ENCODE measurements at regions not wholly inside any gene's neighbourhood (a gene's known extent, or its start where the extent isn't known, plus 50 kb on each side); places are given as distances from the start of the nearest gene placed in this dataset.

DNA sequence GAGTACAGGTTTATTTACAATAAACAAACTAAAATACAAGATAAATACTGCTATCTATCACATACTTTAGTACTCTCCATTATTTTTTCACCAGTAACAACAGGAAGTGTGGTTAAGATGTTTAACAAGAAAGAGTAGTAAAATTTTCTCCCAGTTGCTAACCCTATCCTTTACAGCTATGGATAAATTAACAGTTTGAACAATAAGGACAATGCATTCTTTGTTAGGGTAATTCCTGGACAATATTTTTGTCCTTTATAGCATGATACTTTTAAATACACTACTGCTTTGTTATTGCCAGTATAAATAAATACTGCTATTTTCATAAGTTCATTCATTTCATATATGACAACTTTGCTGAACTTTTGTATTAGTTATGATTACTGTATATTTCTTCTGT, 630.2 kb upstream of the ATXN8OS start:
- ATAC-seq (no peak), DNase-seq (no peak)
- H3K27ac ChIP-seq, result no peak overlapping the region
- peaks cover 0 to 8% (median 0%) of the 10 kb centered on the region in 12 donors for H3K9me3 ChIP-seq
- H3K36me3 ChIP-seq, result no peaks in the 10 kb centered on the region
- no peak overlapping the region for H3K4me3 ChIP-seq
- no peak for TF ChIP-seq POLR2A (IDR thresholded peaks at IDR 0.05)
- TF ChIP-seq, protein P1, sequence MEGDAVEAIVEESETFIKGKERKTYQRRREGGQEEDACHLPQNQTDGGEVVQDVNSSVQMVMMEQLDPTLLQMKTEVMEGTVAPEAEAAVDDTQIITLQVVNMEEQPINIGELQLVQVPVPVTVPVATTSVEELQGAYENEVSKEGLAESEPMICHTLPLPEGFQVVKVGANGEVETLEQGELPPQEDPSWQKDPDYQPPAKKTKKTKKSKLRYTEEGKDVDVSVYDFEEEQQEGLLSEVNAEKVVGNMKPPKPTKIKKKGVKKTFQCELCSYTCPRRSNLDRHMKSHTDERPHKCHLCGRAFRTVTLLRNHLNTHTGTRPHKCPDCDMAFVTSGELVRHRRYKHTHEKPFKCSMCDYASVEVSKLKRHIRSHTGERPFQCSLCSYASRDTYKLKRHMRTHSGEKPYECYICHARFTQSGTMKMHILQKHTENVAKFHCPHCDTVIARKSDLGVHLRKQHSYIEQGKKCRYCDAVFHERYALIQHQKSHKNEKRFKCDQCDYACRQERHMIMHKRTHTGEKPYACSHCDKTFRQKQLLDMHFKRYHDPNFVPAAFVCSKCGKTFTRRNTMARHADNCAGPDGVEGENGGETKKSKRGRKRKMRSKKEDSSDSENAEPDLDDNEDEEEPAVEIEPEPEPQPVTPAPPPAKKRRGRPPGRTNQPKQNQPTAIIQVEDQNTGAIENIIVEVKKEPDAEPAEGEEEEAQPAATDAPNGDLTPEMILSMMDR (IDR thresholded peaks at IDR 0.05), result no peak
- no peaks in the 10 kb centered on the region for H3K27me3 ChIP-seq
- intact Hi-C loops (cut with DNase I), result no loop called here
- H3K4me1 ChIP-seq, result no peaks in the 10 kb centered on the region

DNA sequence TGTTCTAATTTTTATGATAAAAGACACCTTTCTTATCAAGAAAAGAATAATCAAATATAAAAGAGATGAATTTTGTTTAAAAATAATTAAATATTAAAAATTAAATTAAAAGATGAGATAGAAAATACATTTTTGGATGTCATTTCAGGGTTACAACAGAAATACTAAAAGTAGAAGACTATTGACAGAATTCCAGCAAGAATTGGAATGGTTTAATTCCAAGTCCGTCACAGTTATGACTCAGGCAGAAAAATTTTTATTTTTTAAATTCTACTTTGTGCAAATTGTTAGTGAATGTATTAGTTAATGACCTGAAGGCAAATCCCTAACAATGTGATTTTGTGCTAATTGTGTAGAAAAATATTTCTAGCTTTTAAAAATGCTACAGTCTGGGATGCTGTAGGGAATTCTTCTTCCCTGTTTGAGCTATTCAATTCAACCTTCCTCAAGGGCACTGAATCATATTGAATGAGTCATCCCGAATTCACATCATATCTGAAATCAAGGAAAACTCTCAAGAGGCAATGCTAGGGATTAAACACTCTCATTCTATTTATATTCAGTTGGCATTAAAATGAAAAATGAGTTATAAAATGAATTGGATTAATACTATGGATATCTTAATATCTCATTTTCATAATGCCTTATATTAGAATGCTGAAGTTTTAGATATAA, 633.5 kb upstream of the ATXN8OS start:
- WGBS, 4 donors, result 56 to 67% (median 64%) methylated on average over 2 of the region's 2 CpGs
- H3K4me1 ChIP-seq, result no peaks in the 10 kb centered on the region
- H3K27me3 ChIP-seq, result no peaks in the 10 kb centered on the region
- H3K36me3 ChIP-seq, result no peaks in the 10 kb centered on the region
- no peak overlapping the region for H3K27ac ChIP-seq
- TF ChIP-seq POLR2A (IDR thresholded peaks at IDR 0.05), result no peak
- TF ChIP-seq, protein P1 (IDR thresholded peaks at IDR 0.05), result no peak
- ATAC-seq (no peak), DNase-seq (no peak)
- H3K4me3 ChIP-seq, result no peak overlapping the region
- H3K9me3 ChIP-seq, result no peaks in the 10 kb centered on the region
- intact Hi-C loops (cut with DNase I), result no loop called here

DNA sequence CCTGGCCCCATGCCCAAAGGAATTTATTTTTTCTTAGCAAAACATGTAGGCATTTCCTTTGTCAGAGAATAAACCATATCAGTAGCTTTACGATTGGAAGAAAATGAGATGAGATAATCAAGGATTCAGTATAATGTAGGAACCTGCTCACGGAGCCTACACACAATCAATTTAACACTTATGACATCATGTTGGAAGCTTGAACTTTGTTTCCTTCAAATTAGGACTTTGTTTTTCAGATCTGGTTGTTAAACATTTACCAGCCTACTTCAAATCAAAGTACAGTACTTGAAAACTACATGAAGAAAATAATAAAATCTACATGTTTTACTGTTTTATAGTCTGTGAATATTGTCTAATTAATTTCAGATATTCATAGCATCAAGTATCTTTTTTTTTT, 639.0 kb upstream of the ATXN8OS start:
- Histone ChIP-seq H3K4me1 (no peaks in the 10 kb centered on the region), H3K9me3 (peaks cover 0 to 6% (median 0%) of the 10 kb centered on the region in 12 donors), H3K36me3 (no peaks in the 10 kb centered on the region), H3K4me3 (no peak overlapping the region), H3K27ac (no peak overlapping the region), H3K27me3 (no peaks in the 10 kb centered on the region)
- WGBS, 4 donors, result 41 to 54% (median 43%) methylated on average over 2 of the region's 2 CpGs
- TF ChIP-seq POLR2A (IDR thresholded peaks at IDR 0.05), result no peak
- TF ChIP-seq, protein P1 (IDR thresholded peaks at IDR 0.05), result no peak
- intact Hi-C loops (cut with DNase I), result no loop called here
- ATAC-seq (no peak), DNase-seq (no peak)

DNA sequence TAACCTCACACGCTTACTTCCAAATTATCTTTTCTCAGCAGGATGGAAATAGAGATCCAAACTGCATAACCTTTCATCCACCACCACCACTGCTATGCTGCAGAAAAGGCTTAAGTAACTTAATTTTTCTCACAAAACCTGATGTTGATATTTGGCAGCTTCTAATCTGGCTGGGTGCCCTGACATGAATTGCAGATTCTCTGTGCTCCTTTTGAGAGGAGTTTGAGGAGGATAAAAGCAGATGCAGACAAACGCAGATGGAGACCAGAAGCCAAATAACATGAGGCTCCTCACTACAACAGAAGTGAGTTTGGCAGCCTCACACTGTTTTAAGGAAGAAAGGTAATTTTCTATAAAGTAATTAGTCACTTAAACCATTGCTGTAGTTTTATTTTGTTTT, 646.2 kb upstream of the ATXN8OS start:
- Histone ChIP-seq H3K9me3 (no peaks in the 10 kb centered on the region), H3K27ac (no peak overlapping the region), H3K4me3 (no peak overlapping the region), H3K27me3 (no peaks in the 10 kb centered on the region), H3K36me3 (no peaks in the 10 kb centered on the region), H3K4me1 (no peaks in the 10 kb centered on the region)
- ATAC-seq, result no peak
- TF ChIP-seq, protein P1 (IDR thresholded peaks at IDR 0.05), result no peak
- TF ChIP-seq POLR2A (IDR thresholded peaks at IDR 0.05), result no peak
- DNase-seq, result no peak
- intact Hi-C loops (cut with DNase I), result no loop called here
- 45 to 50% (median 47%) methylated on average over 2 of the region's 2 CpGs for WGBS, 4 donors

Data from heart left ventricle (tissue), 16 donors.